Body of pancreas (tissue), 4 donors: ENCODE measurements at regions not wholly inside any gene's neighbourhood (a gene's known extent, or its start where the extent isn't known, plus 50 kb on each side); places are given as distances from the start of the nearest gene placed in this dataset.

ENCODE experiments used
- CTCF ChIP-seq, 7 experiments: fragments of 450-650 bp in 4 of 7; fragments of 200-600 bp in 3 of 7; sonication (generic) in 3 of 7; IDR thresholded peaks; one replicate each; pipeline ENCODE4 v1.5.1; 2016 to 2019; ENCODE audit warnings: antibody characterized with exemption in 7 of 7
- POLR2A ChIP-seq, 3 donors: fragments of 450-650 bp; IDR thresholded peaks; one replicate each; pipeline ENCODE4 v1.6.1; 2016; ENCODE audit warnings: antibody characterized with exemption in 3 of 3, mild to moderate bottlenecking in 2 of 3

DNA sequence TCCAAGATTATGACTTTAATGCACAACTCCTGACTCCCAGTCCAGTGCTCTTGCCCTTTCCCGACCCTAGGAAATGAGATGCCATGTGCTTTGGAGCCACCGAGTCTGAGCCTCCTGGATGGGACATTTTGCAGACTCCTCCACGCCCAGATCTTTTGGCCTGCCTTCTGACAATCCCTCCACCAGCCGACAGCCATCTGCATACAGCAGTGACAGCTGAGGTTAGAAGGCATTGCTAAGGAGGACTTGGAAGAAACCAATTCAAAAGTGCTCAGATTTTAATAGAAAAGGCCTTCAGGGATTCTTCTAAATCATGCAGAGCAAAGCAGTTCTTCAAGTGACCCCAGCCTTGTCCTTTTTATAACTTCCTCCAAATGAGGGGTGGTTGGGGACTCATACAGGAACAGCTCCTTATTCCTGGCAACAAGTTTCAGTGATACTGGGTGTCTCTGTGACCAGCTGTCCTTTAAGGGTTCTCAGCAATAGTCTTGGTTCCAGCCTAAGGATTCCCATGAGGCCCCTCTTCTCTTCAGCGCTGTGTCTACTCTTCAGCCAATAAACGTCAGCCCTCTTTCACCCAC lies 369.3 kb downstream of the PBX1 start:
- TF ChIP-seq CTCF (IDR thresholded peaks at IDR 0.05): no peak
- TF ChIP-seq POLR2A (IDR thresholded peaks at IDR 0.05): no peak
